Heart right ventricle (tissue), 16 donors: ENCODE measurements at regions not wholly inside any gene's neighbourhood (a gene's known extent, or its start where the extent isn't known, plus 50 kb on each side); places are given as distances from the start of the nearest gene placed in this dataset.

Experiments
- ATAC-seq, 8 donors: fragments of 200-7000 bp; cut with Tn5 transposase; one replicate each; pipeline ENCODE4 v1.9.1; 2020; ENCODE audit warnings: mild to moderate bottlenecking in 8 of 8, moderate library complexity in 8 of 8, moderate number of reproducible peaks in 1 of 8
- DNase-seq, 2 donors: peaks; one replicate each; pipeline ENCODE4 v3.0.0-alpha.2; 2020
- H3K27ac ChIP-seq, 10 donors: fragments of 200-600 bp; sonication (generic) in 2 of 10; one replicate each; pipeline versions ENCODE4 v1.5.0 to v1.8.0; 2020 to 2022; ENCODE audit warnings: mild to moderate bottlenecking in 3 of 10
- H3K27me3 ChIP-seq, 7 donors: fragments of 200-600 bp; one replicate each; pipeline ENCODE4 v1.8.0; 2021 to 2022; ENCODE audit warnings: mild to moderate bottlenecking in 2 of 7
- H3K36me3 ChIP-seq, 9 donors: fragments of 200-600 bp; sonication (generic) in 1 of 9; one replicate each; pipeline versions ENCODE4 v1.5.0 to v1.8.0; 2020 to 2022; ENCODE audit warnings: mild to moderate bottlenecking in 2 of 9
- H3K4me1 ChIP-seq, 9 donors: fragments of 200-600 bp; sonication (generic) in 1 of 9; one replicate each; pipeline versions ENCODE4 v1.5.0 to v1.8.0; 2020 to 2022; ENCODE audit warnings: mild to moderate bottlenecking in 4 of 9
- H3K4me3 ChIP-seq, 10 donors: fragments of 200-600 bp; sonication (generic) in 2 of 10; one replicate each; pipeline versions ENCODE4 v1.5.0 to v1.8.0; 2020 to 2022; ENCODE audit warnings: mild to moderate bottlenecking in 7 of 10, moderate library complexity in 2 of 10
- H3K9me3 ChIP-seq, 11 donors: fragments of 200-600 bp in 10 of 11; sonication (generic) in 2 of 11; one replicate each; pipeline versions ENCODE4 v1.5.0 to v1.8.0; 2013 to 2022; ENCODE audit warnings: mild to moderate bottlenecking in 2 of 11, control low read depth in 1 of 11, moderate library complexity in 1 of 11
- WGBS, 2 donors: extraction: QIAGEN DNeasy Blood & Tissue Kit; methylation state at CpG; one replicate each; pipeline ENCODE4 v1.1.7; 2013; ENCODE audit warnings: inconsistent platforms in 1 of 2; 5-methylcytosine and 5-hydroxymethylcytosine counted together
- intact Hi-C, 10 donors: fragments of 100-400 bp; cut with DNase I; formaldehyde crosslinking; loops; one replicate each; pipeline versions ENCODE4 v1.11.1 to v1.14.2; 2022
- TF ChIP-seq, protein P1 (sequence below), 9 donors: fragments of 200-600 bp; sonication (generic) in 2 of 9; IDR thresholded peaks; one replicate each; pipeline versions ENCODE4 v1.5.0 to v1.8.0; 2021 to 2022; ENCODE audit warnings: antibody characterized with exemption in 9 of 9, mild to moderate bottlenecking in 5 of 9, moderate library complexity in 1 of 9
- donor health status: Arrhythmogenic right ventricular cardiomyopathy.
- donor health status: ischemic (EF 13 %, LVEDD 7.1; RV severe dilation, severe dysfunction).
- donor health status: healthy with polysubstance abuse.
- donor health status: DM: no; HTN: yes; CAD: no.
- donor health status: DM: no; HTN: no; CAD: no.
- donor health status: ischemic (EF 25% LVEDD 6.9; RV normal size, moderate dysfunction).
- donor health status: ischemic (EF 25% LVEDD 5.7; RV mildly dilated, moderate dysfunction).
- donor health status: healthy.
- donor health status: DM: yes; HTN: yes; CAD: no.
- donor health status: Ischemic cardiomyopathy.
- donor health status: ischemic (EF 35%, LVEDD 5.7; RV mildly dilated, moderate dysfunction).
- donor health status: nonischemic (EF 11% LVEDD 7.7; RV severe dilation, severe dysfunction).
- donor health status: DM: yes; HTN: yes; CAD: no.
- donor health status: PGD.
- donor health status: ischemic (EF 29% LVEDD 5.4; RV normal size, mild dysfunction).
- donor health status: nonischemic (EF 23%, LVEDD 6.1; RV moderate dilation, normal function).

DNA sequence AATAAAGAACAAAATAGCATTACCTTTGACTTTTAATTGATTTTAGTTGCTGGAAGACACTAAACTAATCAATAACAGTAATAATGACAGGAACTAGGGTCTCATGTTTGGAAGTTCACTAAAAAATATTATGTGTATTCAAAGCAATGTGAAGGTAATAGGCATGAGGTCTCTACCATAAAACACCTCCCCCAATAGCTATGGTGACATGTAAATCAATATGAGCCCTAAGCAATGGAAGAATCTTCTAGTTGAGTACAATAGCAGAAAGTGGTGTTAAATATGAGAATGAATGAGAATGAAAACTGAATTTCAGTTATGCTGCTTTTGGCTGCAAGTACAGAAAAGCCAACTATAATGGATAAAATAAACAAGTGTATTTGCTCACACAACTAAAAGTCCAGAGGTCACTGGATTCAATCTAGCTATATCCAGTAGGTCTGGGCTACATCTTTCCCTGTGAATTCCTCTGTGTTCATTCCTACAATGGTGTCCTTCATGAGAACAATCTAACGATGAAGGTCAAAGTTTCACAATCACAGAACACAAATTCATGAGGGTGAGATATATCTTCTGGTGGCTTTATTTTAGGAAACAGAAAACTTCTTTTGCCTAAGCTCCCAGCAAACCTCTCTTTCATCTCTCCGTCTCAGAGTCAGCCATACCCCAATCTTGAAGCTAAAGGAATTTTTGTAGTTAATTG, 728.0 kb downstream of the FSCB start:
- no peak overlapping the region for H3K27ac ChIP-seq
- TF ChIP-seq, protein P1, sequence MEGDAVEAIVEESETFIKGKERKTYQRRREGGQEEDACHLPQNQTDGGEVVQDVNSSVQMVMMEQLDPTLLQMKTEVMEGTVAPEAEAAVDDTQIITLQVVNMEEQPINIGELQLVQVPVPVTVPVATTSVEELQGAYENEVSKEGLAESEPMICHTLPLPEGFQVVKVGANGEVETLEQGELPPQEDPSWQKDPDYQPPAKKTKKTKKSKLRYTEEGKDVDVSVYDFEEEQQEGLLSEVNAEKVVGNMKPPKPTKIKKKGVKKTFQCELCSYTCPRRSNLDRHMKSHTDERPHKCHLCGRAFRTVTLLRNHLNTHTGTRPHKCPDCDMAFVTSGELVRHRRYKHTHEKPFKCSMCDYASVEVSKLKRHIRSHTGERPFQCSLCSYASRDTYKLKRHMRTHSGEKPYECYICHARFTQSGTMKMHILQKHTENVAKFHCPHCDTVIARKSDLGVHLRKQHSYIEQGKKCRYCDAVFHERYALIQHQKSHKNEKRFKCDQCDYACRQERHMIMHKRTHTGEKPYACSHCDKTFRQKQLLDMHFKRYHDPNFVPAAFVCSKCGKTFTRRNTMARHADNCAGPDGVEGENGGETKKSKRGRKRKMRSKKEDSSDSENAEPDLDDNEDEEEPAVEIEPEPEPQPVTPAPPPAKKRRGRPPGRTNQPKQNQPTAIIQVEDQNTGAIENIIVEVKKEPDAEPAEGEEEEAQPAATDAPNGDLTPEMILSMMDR (IDR thresholded peaks at IDR 0.05), result no peak
- 49 to 50% methylated on average over 2 of the region's 2 CpGs for WGBS, 2 donors
- H3K4me3 ChIP-seq, result no peak overlapping the region
- no peaks in the 10 kb centered on the region for H3K27me3 ChIP-seq
- no peaks in the 10 kb centered on the region for H3K4me1 ChIP-seq
- intact Hi-C loops, result no loop called here
- ATAC-seq (no peak), DNase-seq (no peak)
- no peaks in the 10 kb centered on the region for H3K36me3 ChIP-seq
- H3K9me3 ChIP-seq, result peaks cover 0 to 21% (median 9%) of the 10 kb centered on the region in 11 donors

- TF ChIP-seq, protein P1 (IDR thresholded peaks at IDR 0.05), result no peak
- DNase-seq, result no peak
- Histone ChIP-seq H3K27ac (no peak overlapping the region), H3K9me3 (peaks cover 0 to 26% (median 9%) of the 10 kb centered on the region in 11 donors), H3K4me3 (no peak overlapping the region), H3K27me3 (no peaks in the 10 kb centered on the region), H3K36me3 (no peaks in the 10 kb centered on the region), H3K4me1 (no peaks in the 10 kb centered on the region)
- intact Hi-C loops, result no loop called here
- no peak for ATAC-seq
- WGBS, 2 donors, result 69 to 71% methylated on average over 1 of the region's 1 CpG
Observed at GRCh38 chr14:43778570-43778936, 728.5 kb downstream of the FSCB start.

DNA sequence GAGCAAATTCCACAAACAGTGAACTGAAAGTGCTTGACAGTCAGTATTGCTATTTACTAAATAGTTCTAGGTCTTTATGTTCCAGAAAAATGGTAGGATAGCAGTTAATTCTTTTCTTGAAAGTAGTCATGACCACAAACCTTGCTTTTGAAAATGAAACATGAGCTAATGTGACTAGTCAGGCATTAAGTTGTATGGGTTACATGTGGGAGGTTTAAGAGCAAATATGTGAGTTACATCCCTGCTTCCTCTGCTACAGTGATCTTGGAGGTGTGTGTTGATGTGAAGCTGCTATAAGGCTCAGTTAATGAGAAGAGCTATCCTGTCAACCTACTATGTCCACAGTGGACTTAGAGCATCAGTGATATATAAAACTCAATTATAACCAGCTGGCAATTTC, 741.6 kb downstream of the FSCB start:
- peaks cover 0 to 13% (median 0%) of the 10 kb centered on the region in 11 donors for H3K9me3 ChIP-seq
- TF ChIP-seq, protein P1 (IDR thresholded peaks at IDR 0.05), result no peak
- H3K27ac ChIP-seq, result no peak overlapping the region
- intact Hi-C loops, result no loop called here
- no peaks in the 10 kb centered on the region for H3K27me3 ChIP-seq
- no peaks in the 10 kb centered on the region for H3K4me1 ChIP-seq
- H3K36me3 ChIP-seq, result no peaks in the 10 kb centered on the region
- no peak overlapping the region for H3K4me3 ChIP-seq
- ATAC-seq (no peak), DNase-seq (no peak)

DNA sequence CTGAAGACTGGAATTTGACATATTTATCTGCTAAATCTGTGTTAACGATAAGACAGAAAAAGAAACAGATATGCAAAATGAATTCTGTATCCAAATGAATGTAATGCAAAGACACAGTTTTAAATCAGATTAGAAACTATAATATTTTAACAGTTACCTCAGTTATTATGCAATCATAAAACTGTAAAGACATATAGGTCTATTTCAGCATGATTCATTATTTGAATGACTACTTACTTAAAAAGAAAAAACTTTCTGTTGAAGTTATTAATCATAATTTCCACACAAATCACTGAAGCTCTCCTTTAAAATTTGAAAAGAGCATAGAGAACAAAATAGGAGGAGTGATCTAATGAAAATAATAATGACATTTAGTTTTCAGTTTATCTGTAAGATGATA, 742.6 kb downstream of the FSCB start:
- DNase-seq (no peak), ATAC-seq (no peak)
- Histone ChIP-seq H3K4me1 (no peaks in the 10 kb centered on the region), H3K27ac (no peak overlapping the region), H3K27me3 (no peaks in the 10 kb centered on the region), H3K36me3 (no peaks in the 10 kb centered on the region), H3K4me3 (no peak overlapping the region), H3K9me3 (peaks cover 0 to 13% (median 0%) of the 10 kb centered on the region in 11 donors)
- TF ChIP-seq, protein P1 (IDR thresholded peaks at IDR 0.05), result no peak
- intact Hi-C loops, result no loop called here
- WGBS, 2 donors, result 89 to 93% methylated on average over 1 of the region's 1 CpG
